Endothelial cell (in vitro differentiated cells): ENCODE measurements at regions not wholly inside any gene's neighbourhood (a gene's known extent, or its start where the extent isn't known, plus 50 kb on each side); places are given as distances from the start of the nearest gene placed in this dataset.

Experiments
- DNase-seq: peaks from one replicate; pipeline ENCODE4 v3.0.0; 2021; ENCODE audit warnings: low spot score
- H3K27ac Mint-ChIP-seq: one replicate; pipeline ENCODE4 v1.8.0; 2021; ENCODE audit warnings: mixed read lengths, inconsistent platforms; ENCODE audit not compliant: unreplicated experiment
- H3K27me3 Mint-ChIP-seq: one replicate; pipeline ENCODE4 v1.8.0; 2021; ENCODE audit warnings: mild to moderate bottlenecking, moderate library complexity, mixed read lengths, inconsistent platforms; ENCODE audit not compliant: unreplicated experiment
- H3K36me3 Mint-ChIP-seq: one replicate; pipeline ENCODE4 v1.8.0; 2021; ENCODE audit warnings: mild to moderate bottlenecking, low read depth, mixed read lengths, inconsistent platforms; ENCODE audit not compliant: unreplicated experiment
- H3K4me1 Mint-ChIP-seq: one replicate; pipeline ENCODE4 v1.8.0; 2021; ENCODE audit warnings: mild to moderate bottlenecking, mixed read lengths, inconsistent platforms; ENCODE audit not compliant: unreplicated experiment
- H3K4me3 Mint-ChIP-seq: one replicate; pipeline ENCODE4 v1.8.0; 2021; ENCODE audit warnings: mild to moderate bottlenecking, mixed read lengths, inconsistent platforms; ENCODE audit not compliant: unreplicated experiment
- H3K9me3 Mint-ChIP-seq: one replicate; pipeline ENCODE4 v1.8.0; 2021; ENCODE audit warnings: mixed read lengths, inconsistent platforms; ENCODE audit not compliant: unreplicated experiment
- CTCF ChIP-seq: fragments of 200-600 bp; sonication (generic); IDR thresholded peaks from one replicate; pipeline ENCODE4 v1.5.0; 2021; ENCODE audit warnings: antibody characterized with exemption; ENCODE audit not compliant: unreplicated experiment

- DNase-seq = no peak
- Mint-ChIP-seq H3K36me3 (no peaks in the 10 kb centered on the region), H3K27me3 (peaks cover 8% of the 10 kb centered on the region), H3K9me3 (no peaks in the 10 kb centered on the region), H3K27ac (no peak overlapping the region), H3K4me3 (no peak overlapping the region), H3K4me1 (peaks cover 7% of the 10 kb centered on the region)
- no peak for TF ChIP-seq CTCF
Measured at GRCh38 chr5:56517011-56517416, 283.9 kb upstream of the ANKRD55 start.

- Mint-ChIP-seq H3K27me3 (peaks cover 8% of the 10 kb centered on the region), H3K4me1 (peaks cover 7% of the 10 kb centered on the region), H3K27ac (no peak overlapping the region), H3K4me3 (no peak overlapping the region), H3K36me3 (no peaks in the 10 kb centered on the region), H3K9me3 (no peaks in the 10 kb centered on the region)
- no peak for DNase-seq
- no peak for TF ChIP-seq CTCF
Measured at GRCh38 chr5:56516441-56516840, 283.3 kb upstream of the ANKRD55 start.

GRCh38 chr5:56516035-56516434 lies 282.9 kb upstream of the ANKRD55 start:
- H3K4me1 Mint-ChIP-seq = peaks cover 7% of the 10 kb centered on the region
- H3K36me3 Mint-ChIP-seq = no peaks in the 10 kb centered on the region
- H3K27me3 Mint-ChIP-seq = peaks cover 8% of the 10 kb centered on the region
- TF ChIP-seq CTCF = no peak
- no peak for DNase-seq
- H3K9me3 Mint-ChIP-seq = no peaks in the 10 kb centered on the region
- H3K4me3 Mint-ChIP-seq = no peak overlapping the region
- H3K27ac Mint-ChIP-seq = no peak overlapping the region

GRCh38 chr5:56515011-56515410 lies 281.9 kb upstream of the ANKRD55 start:
- H3K4me3 Mint-ChIP-seq = no peak overlapping the region
- no peaks in the 10 kb centered on the region for H3K36me3 Mint-ChIP-seq
- H3K9me3 Mint-ChIP-seq = no peaks in the 10 kb centered on the region
- peaks cover 10% of the 10 kb centered on the region for H3K27me3 Mint-ChIP-seq
- DNase-seq = no peak
- TF ChIP-seq CTCF = no peak
- H3K4me1 Mint-ChIP-seq = peaks cover 7% of the 10 kb centered on the region
- H3K27ac Mint-ChIP-seq = no peak overlapping the region

- TF ChIP-seq CTCF = no peak
- no peak for DNase-seq
- Mint-ChIP-seq H3K4me3 (no peak overlapping the region), H3K9me3 (no peaks in the 10 kb centered on the region), H3K27me3 (peaks cover 10% of the 10 kb centered on the region), H3K36me3 (no peaks in the 10 kb centered on the region), H3K27ac (no peak overlapping the region), H3K4me1 (peaks cover 7% of the 10 kb centered on the region)
Measured at GRCh38 chr5:56514245-56514644, 281.1 kb upstream of the ANKRD55 start.
